ENCODE measurements at regions not wholly inside any gene's neighbourhood (a gene's known extent, or its start where the extent isn't known, plus 50 kb on each side); places are given as distances from the start of the nearest gene placed in this dataset.
"Not testable (repeated sequence)": the region's sequence is repeated elsewhere in the genome, so short reads cannot be mapped to it uniquely, and the experiment has no call there.

DNA sequence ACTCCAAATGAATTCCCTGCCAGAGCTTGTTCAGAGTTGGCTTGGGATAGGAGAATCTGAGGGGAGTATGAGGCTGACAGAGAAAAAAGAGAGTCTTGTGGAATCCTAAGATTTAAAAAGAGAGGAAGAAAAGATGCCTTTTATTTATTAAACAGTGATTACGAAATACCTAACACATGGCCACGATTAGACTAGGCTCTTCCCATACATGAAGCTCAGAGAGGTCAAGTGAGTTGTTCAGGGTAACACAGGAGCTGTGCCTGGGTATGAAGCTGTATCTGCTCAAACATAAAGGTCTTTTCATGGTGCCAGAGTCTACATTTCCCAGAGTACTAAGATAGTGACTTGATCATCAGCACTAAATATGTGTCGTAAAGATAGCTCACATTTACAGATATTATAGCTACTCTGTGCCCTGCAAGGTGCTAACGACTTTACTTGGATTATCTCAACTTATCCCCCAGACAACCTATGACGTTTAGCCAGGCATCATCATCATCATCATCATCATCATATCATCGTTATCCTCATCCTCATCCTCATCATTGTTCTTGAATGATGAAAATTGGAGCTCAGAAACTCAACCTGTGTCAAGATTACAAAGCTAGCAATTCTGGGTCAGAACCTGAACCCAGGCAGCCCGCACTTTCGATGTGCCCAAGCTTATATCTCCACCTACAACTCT lies 500.8 kb downstream of the NPIPA7 start:
- no peak for DNase-seq (ENCODE audit: low spot score)

DNA sequence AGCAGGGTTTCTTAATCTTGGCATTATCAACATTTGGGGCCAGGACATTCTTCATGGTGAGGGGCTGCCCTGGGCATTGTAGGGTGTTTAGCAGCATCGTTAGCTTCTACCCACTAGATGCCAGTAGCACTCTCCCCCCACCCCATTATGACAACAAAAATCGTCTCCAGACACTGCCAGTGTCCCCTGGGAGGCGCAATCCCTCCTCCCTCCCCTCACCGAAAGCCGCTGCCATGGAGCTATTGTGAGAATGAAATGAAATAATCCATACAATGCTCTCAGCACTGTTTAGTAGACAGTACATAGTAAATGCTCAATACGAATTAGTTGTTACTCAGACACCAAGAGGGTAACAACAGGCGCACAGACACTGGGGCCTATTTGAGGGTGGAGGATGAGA lies 502.9 kb downstream of the NPIPA7 start:
- no peak for DNase-seq (ENCODE audit: low spot score)

DNA sequence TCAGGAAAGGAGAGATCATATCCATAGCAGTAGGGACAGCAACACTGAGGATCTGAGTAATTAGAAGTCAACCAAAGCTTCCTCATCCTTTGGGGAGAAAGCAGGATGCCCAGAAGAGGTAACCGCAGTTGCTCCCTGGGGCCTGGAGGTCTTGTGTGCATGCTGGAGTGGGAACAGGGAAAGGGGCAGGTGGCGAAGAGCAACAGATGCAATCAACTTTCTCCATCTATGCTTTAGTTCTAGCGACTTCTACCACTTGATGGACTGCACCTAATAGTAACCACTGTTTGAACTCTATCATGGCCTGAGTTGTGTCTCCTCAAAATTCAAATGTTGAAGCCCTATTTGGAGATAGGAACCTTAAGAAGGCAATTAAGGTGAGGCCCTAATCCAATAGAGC lies 503.8 kb downstream of the NPIPA7 start:
- no peak for DNase-seq (ENCODE audit: low spot score)

DNA sequence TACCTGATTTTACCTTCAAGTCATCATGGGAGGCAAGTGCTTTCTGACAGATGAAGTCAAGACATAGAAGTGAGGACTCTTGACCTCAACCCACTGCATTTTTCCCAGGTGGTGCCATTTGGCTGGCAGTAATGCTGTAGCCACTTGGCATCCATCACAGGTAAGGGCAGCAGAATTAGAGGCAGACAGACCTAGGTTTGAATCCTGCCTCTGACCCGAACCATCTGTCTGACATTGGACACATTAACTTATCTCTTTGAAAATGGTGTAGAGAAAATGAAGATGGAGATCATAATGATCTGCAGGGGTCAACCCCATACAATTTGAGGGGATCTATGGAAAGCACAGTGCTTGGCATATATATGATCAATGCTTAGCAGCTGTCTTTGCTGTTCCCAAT lies 505.5 kb downstream of the NPIPA7 start:
- no peak for DNase-seq (ENCODE audit: low spot score)

DNA sequence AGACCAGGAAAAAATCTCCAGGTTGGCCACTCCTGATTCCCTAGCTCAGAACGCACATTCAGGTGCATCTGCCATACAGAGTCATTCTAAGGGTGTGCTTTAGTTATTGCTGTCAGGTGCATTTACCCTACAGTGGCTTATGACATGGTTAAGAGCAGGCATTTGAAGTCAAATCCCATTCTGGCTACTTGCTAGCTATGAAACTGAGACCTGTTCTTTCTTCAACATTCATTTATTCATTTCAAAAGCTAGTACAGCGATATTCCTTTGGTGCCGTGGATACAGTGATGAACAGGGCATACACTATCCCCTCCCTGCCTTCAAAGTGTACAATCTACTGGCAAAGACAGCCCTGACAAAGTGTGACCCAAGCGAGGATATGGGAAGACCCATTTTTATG lies 508.3 kb downstream of the NPIPA7 start:
- DNase-seq (ENCODE audit: low spot score), result no peak

DNA sequence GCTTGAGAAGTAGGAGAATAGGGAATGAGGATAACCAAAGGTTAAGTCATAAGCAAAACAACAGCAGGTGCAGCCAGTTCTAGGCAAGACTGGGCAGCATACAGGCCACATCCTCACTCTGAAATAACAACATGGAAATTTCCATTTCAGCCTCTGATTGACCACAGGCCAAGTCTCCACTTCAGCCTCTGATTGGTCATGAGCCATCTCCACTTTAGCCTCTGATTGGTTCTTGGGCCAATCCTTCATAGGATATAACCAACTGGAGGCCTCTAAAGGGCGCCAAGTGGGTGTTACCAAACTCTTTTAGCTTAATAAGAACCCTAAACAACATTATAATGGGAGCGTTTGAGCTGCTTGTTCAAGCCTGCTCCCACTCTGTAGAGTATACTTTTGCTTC lies 512.0 kb downstream of the NPIPA7 start:
- no peak for DNase-seq (ENCODE audit: low spot score)

DNA sequence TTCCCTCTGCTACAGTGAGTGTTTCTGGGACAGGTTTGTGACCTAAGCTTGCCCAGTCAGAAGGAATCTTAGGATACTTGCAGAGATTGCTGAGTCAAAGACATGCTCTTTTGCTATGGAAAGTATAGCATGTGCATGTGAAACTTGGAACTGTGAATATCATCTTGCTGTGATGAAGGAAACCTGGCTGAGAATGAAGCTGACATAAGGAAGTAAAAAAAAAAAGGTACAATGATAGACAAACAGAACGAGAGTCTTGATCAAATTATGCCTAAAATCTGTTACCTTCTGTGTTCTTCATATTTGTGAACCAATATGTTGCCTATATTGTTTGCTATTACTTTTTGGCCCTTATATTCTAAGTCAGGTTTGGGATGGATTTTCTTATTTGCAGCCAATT lies 525.7 kb downstream of the NPIPA7 start:
- DNase-seq (ENCODE audit: low spot score), result no peak

DNA sequence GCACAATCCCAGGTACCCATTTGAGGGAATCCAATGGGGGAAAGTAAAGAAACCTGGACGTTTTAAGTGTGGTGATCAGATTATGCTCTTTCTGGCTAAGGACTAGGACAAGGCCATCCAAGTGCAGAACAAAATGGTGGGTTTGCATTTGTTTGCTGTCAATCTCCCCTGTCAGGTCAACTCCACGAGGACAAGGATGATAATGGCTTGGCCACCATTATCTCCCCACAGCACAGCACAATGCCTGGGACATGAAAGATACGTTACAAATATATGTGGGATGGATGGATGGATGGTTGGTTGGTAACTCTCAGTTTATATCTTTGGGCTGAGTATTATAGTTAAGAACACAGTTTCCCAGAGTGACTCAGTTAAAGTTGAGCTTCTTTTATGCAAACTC lies 526.9 kb downstream of the NPIPA7 start:
- no peak for DNase-seq (ENCODE audit: low spot score)

DNA sequence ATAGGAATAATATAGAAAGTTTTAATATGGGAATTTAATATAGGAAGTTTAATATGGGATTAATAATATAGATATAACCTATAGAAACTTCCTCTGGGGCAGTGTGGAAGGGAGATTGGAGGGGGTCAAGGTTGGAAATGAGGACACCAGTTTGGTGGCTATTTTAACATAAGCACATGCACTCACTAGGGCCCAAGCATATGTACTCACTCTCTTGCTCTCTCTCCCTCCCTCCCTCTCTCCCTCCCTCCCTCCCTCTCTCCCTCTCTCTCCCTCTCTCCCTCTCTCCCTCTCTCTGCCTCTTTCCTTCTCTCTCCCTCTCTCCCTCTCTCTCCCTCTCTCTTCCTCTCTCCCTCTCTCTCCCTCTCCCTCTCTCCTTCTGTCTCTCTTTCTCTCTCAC lies 528.1 kb downstream of the NPIPA7 start:
- DNase-seq (ENCODE audit: low spot score), result no peak

DNA sequence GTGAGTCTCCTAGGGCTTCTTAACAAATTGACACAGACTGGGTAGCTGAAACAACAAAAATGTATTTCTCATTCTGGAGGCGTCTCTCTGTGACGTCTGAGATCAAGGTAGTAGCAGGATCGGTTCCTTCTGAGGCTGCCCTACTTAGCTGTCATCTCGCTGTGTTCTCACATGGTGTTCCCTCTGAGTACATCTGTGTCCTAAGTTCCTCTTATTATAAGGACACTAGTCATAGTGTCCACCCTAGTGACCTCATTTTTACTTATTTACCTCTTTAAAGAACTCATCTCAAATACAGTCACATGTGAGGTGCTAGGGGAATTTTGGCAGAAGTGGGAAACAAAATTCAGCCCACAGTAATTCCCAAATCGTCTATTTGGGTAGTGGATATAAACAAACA lies 529.1 kb downstream of the NPIPA7 start:
- DNase-seq (ENCODE audit: low spot score), result no peak

DNA sequence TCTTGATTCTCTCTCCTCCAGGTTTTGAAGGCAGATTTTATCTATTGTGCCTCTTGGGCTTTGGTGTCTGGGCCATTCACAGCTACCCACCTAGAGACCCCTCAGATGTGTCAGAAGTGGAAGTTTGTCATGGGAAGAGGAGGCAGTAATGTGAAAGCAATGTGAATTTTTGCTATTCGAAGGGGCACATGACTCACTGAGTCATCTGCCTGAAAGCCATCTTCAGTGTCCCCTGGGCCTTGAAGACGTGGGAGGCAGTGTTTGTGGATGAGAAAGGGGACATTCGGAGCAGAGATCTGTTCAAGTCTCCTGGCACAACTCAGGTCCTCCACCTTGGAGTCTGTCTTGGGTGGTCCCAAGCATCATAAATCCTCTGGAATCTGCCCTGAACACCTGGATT lies 530.2 kb downstream of the NPIPA7 start:
- DNase-seq (ENCODE audit: low spot score), result no peak

DNA sequence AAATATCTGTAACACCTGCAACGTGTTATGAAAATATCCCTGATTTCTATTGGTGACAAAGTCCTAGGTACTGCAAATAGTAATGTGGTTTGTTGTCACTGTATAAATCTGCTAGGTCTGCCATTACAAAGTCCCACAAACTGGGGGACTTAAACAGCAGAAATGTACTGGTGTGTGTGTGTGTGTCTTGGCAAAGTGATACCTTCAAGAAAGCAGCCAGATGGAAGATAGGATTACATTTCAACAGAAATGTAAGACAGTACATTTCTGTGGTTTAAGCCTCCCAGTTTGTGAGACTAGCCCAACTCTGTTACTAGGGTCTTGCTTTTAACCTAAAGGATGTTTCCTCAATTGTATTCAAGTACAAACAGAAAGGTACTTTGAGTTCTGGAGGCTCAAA lies 531.7 kb downstream of the NPIPA7 start:
- DNase-seq (ENCODE audit: low spot score), result no peak

DNA sequence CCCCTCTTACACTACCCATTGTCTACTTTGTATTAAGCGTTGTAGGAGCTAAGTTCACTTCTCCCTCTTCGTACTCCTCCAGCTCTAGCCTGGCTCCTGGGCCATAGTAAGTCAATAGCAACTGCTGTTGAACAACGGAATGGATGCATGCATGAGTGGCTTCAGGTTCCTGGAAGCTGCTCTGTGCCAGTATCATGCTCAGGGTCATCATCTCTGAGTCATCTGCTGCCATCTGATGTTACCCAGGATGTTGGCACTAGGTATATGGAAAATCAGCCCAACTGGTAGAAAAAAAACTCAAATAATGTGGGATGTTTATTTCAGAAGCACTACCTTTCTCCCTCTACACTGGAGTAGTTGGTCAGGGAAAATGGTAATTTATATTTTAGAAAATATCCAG lies 536.8 kb downstream of the NPIPA7 start:
- no peak for DNase-seq (ENCODE audit: low spot score)

DNA sequence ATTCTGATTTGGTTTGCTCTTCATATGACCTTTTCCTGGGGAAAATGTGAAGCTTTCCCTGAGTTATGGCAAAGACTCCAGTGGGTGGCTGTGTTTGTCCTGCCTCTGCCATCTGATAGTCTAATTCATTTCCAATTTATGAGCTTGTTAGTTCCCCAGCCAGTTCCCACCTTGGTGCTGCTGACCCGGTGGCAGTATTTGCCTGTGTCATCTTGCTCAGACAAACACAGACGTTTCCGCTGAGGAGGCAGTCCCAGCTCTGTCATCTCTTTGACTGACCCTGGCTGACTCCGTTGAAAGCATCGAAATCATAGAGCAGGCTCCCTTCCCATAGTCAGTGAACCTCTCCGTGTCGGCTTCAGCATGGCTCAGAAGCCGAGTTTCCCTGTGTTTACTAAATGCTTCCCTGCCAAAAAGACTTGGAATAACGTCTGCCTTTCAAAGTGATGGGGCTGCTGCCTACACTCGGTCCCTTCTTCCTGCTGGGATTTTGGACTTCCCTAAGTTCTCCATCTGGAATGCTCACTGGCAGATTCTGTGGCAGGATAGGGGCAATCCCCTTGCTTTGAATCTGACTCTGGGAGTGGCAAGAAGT lies 538.3 kb downstream of the NPIPA7 start:
- no peak for DNase-seq (ENCODE audit: low spot score)

DNA sequence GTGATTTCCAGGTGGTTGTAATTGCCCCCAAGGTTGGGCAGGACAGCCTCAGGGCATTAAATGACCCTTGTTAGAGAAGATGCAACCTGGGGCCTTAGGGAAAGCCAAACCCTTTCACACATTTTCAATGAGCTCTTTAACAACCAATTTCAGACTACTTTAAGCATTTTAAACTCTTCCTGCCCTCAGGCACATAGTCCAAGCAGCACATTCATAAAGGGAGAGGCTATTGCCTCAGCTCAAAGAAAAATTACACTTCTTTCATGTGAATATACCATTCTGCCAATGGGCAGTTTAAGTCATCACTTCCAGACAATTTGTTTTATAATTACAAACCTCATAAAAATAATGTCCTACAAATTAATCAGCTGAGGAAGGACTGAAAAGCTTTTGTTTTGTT lies 544.5 kb downstream of the NPIPA7 start:
- DNase-seq (ENCODE audit: low spot score), result no peak

DNA sequence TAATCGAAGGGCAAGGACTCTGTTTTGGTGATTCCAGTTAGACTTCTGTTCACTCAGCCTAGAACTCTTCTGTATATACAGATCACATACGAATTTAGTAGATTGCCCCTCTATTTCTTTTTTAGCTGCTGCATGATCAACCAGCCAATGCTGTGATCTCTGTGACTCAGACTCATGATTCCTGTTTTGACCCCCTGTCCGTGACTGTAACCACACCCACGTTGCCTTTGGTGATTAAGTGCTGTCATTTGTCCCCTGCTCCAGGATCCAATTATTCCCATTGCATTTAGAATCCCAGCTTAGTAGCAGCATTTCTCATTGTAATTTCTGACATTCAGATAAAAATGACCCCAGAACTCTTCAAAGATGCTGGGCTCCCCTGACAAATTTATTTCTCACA lies 545.7 kb downstream of the NPIPA7 start:
- DNase-seq (ENCODE audit: low spot score), result no peak

DNA sequence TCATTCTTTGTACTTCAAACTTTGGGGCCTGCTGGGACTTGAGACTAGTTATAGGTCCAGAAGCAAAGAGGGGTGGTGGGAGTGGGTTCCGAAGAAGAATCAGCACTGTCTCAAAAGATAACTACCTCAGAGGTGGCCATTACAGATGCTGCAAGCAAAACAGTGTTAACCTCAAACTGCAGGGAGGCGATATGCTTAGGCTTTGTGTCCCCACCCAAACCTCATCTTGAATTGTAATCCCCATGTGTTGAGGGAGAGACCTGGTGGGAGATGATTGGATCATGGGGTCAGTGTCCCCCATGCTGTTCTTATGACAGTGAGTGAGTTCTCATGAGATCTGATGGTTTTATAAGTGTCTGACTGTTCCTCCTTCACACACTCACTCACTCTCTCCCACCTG lies 545.3 kb downstream of the XYLT1 start:
- DNase-seq (ENCODE audit: low spot score), result no peak

DNA sequence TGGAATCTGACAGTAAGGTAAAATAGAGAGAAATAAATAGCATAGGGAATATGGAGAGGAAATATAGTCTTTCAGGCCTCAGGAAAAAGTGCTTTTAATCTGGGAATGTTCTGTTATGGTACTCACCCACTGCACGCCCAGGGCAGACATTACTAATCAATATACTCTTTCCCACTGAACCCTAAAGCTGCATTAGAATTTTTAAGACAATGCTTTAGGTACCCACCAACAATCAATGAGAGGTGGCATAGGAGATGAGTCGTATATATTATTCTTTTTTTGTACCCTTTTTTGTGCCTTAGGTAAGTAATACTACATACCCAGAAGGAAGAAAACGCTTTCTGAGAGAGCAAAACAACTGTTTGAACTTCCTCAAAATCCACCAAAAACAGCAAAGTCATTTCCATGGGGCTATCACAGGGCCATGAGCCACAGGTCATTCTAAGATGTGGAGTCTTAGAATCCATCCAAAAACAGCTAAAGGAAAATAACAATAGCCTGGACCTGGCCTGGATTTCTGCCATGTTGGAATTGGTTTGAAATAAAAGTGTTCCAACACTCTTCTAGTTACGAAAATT lies 542.1 kb downstream of the XYLT1 start:
- DNase-seq (ENCODE audit: low spot score), result no peak

DNA sequence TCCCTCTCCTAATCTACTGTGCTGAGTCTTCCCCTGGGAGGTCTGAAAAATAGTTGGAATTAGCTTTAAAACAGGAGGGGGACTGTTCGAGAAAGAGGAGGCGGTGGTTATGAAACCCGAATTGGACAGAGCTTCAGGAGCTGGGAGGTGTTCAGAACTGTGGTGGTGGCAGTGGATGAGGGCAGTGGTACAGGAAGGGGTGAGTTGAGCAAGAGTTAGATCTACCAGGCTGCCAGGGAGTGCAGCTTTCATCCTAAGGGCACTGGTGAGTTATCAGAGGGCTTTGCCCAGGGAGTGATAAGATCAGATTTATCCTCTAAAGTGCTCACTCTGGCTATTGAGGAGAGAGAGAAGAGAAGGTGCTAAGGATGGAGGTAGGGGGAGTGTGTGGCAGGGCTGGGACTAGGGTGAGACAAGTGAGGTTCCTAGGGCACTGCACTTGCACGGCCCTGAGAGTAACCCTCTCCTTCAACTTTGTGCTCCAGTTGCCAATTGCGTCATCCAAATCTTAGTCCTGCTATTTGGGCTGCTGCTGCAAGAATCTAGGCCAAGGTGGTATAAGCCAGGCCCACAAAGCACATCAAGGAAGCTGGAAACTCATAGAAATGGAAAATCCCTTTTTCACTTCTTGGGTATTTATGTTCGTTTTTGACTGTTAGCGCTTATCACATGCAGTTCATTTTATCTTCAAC lies 540.3 kb downstream of the XYLT1 start:
- no peak for DNase-seq (ENCODE audit: low spot score)

DNA sequence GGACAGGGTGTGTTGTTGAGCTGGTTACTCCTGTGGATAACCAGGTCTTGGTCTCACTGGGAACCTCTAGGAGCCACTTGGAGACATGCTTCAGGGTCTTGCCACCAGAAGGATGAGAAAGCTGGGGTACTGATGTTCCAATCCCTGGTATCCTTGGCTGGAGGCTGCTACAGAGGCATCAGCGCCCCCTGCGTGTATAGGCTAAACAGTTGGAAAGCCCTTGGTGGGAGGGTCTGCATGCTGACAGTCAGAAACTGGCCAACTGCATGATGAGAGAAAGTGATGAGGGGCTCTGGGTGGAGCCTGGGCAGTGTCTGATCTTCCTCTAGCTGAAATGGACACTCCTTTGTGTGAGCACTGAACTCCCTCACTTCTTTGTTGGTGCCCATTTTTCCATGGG lies 536.9 kb downstream of the XYLT1 start:
- no peak for DNase-seq (ENCODE audit: low spot score)

DNA sequence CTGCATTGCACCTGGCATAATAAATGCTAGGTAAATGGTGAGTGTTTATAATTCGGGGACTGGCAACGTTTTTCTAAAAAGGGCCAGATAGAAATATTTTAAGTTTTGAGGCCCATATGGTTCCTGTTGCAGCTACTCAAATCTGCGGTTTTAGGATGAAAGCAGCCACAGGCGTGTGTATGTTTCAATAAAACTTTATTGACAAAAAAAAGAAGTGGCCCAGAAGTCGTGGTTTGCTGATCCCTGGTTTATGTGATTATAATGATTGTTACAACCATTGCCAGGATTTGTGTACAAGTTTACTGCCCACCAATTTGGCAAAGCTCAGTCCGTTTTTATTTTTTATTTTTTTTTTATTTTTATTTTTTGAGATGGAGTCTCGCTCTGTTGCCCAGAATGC lies 536.1 kb downstream of the XYLT1 start:
- DNase-seq (ENCODE audit: low spot score), result no peak

DNA sequence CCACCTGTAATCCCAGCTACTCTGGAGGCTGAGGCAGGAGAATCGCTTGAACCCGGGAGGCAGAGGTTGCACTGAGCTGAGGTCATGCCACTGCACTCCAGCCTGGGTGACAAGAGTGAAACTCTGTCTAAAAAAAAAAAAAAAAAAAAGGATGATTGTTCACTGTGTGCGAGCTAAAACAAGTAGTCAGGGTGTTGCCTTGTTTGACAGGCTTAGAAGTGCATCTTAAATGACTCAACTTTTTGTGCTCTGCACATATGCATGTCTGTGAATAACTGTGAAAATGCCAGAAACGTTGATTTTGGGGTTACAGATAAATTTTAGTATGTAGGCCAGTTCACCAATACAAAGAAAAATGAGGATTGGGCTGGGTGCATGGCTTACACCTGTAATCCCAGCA lies 534.9 kb downstream of the XYLT1 start:
- not testable (repeated sequence) for DNase-seq (ENCODE audit: low spot score)

DNA sequence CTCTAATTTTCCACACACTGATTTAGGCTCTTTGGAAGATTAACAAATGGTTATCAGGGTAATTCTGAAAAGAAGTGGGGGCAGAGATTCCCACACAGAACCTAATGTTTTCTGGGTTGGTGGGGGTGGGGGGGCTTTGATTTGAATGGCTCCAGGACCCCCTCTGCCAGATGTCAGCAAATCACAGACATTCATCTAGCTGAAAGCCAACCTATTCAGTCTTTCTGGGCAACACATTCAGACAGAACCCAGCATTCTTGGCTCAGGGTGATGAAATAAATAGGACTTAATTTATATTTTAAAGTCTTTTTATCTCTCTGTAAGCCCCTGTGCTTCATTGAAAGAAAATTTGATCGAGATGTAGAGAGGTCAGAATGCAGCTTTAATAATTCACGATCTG lies 533.2 kb downstream of the XYLT1 start:
- DNase-seq (ENCODE audit: low spot score), result no peak

Measured in AG20443 (cell line).